ENCODE measurements at regions not wholly inside any gene's neighbourhood (a gene's known extent, or its start where the extent isn't known, plus 50 kb on each side); places are given as distances from the start of the nearest gene placed in this dataset.

GRCh38 chr7:131836733-131837132 is 280.3 kb upstream of the PODXL start:
- ATAC-seq (ENCODE audit: low read depth) (no peak), DNase-seq (no peak)
- BruUV-seq (replicated peaks) = no TSS peak
- Histone ChIP-seq H4K8ac (ENCODE audit: low read depth in 2 of 2, low read length in 2 of 2) (no peak overlapping the region), H3K9ac (ENCODE audit: low read depth, low read length) (no peak overlapping the region), H3K4ac (ENCODE audit: low read depth, low read length) (no peak overlapping the region), H3K27ac (ENCODE audit: insufficient read depth, low read length) (no peak overlapping the region), H2BK120ac (ENCODE audit: low read depth, low read length) (no peak overlapping the region), H3K79me1 (ENCODE audit: low read depth in 1 of 2, low read length in 2 of 2) (no peaks in the 10 kb centered on the region), H3K23ac (ENCODE audit: low read depth, low read length) (no peak overlapping the region), H3K9me1 (ENCODE audit: insufficient read depth, low read length) (no peaks in the 10 kb centered on the region), H3K4me2 (ENCODE audit: low read depth, low read length) (no peak overlapping the region), H3K27me3 (ENCODE audit: control insufficient read depth, insufficient read depth, low read length) (no peaks in the 10 kb centered on the region), H4K20me1 (ENCODE audit: insufficient read depth, low read length) (no peaks in the 10 kb centered on the region), H2AK9ac (replicated peaks; ENCODE audit: low read depth, low read length, poor library complexity) (no peak overlapping the region), H3K56ac (ENCODE audit: extremely low read depth, insufficient read depth, low read length) (no peak overlapping the region), H2AFZ (replicated peaks; ENCODE audit: low read length, poor library complexity) (no peak overlapping the region), H2BK15ac (ENCODE audit: low read depth, low read length) (no peak overlapping the region), H2BK5ac (ENCODE audit: low read depth, low read length, poor library complexity, severe bottlenecking) (no peak overlapping the region), H3K14ac (replicated peaks; ENCODE audit: low read depth, low read length) (no peak overlapping the region), H2BK20ac (ENCODE audit: low read depth, low read length) (no peak overlapping the region), H3K18ac (ENCODE audit: low read depth, low read length) (no peak overlapping the region), H3K4me1 (ENCODE audit: control insufficient read depth, insufficient read depth, low read length) (no peaks in the 10 kb centered on the region), H3K9me3 (ENCODE audit: control insufficient read depth, insufficient read depth, low read length) (no peaks in the 10 kb centered on the region), H4K5ac (ENCODE audit: low read depth, low read length) (no peak overlapping the region), H3K4me3 (ENCODE audit: insufficient read depth, low read depth, low read length) (no peak overlapping the region), H3K36me3 (ENCODE audit: control insufficient read depth, insufficient read depth, low read length) (no peaks in the 10 kb centered on the region), H4K91ac (ENCODE audit: insufficient read depth, low read depth, low read length) (no peak overlapping the region), H2AK5ac (ENCODE audit: low read depth, low read length) (no peak overlapping the region)
- intact Hi-C loops (cut with micrococcal nuclease) = no loop called here
- ChIA-PET CTCF (no interaction called here), POLR2A (ENCODE audit: unreplicated experiment) (no interaction called here)
- WGBS, 2 experiments (ENCODE audit: extremely low coverage in 2 of 2, insufficient read length in 1 of 2) = no CpG with 5 or more reads among the region's 2 CpGs
- in situ Hi-C loops (cut with MboI; ENCODE audit: low sequenced_read_pairs) = no loop called here
- dilution Hi-C loops (cut with HindIII; ENCODE audit: low sequenced_read_pairs, unreplicated experiment) = no loop called here
- TF ChIP-seq FOS (IDR thresholded peaks at IDR 0.05; ENCODE audit: low read depth, low read length) (no peak), MAFK (IDR thresholded peaks at IDR 0.05; ENCODE audit: low read depth, low read length) (no peak), SMC3 (IDR thresholded peaks at IDR 0.05; ENCODE audit: low read depth, low read length) (no peak), BHLHE40 (IDR thresholded peaks at IDR 0.05; ENCODE audit: low read depth, low read length) (no peak), RFX5 (IDR thresholded peaks at IDR 0.05; ENCODE audit: low read depth, low read length) (no peak)

All from IMR-90 (cell line).